DND-41 (cell line): ENCODE measurements at regions not wholly inside any gene's neighbourhood (a gene's known extent, or its start where the extent isn't known, plus 50 kb on each side); places are given as distances from the start of the nearest gene placed in this dataset.

ENCODE experiments used
- ATAC-seq: fragments of 200-7000 bp; cut with Tn5 transposase; 3 replicates; pipeline ENCODE4 v1.9.1; 2021; ENCODE audit warnings: low read depth; ENCODE audit not compliant: insufficient read depth
- DNase-seq: peaks from one replicate; pipeline ENCODE4 v3.0.0-alpha.2; 2020
- H2AFZ ChIP-seq: 2 replicates; pipeline ENCODE4 v1.6.0; 2012; ENCODE audit warnings: low read depth, low read length
- H3K27ac ChIP-seq: 2 replicates; pipeline ENCODE4 v1.5.1; 2012; ENCODE audit warnings: low read length, inconsistent platforms
- H3K27me3 ChIP-seq: fragments of 200-600 bp; sonication (generic); 2 replicates; pipeline ENCODE4 v1.6.0; 2012; ENCODE audit warnings: low read length, mild to moderate bottlenecking, inconsistent platforms; ENCODE audit not compliant: insufficient read depth, poor library complexity
- H3K36me3 ChIP-seq: 2 replicates; pipeline ENCODE4 v1.5.1; 2012; ENCODE audit warnings: low read length, inconsistent platforms; ENCODE audit not compliant: insufficient read depth
- H3K4me1 ChIP-seq: 2 replicates; pipeline ENCODE4 v1.5.1; 2012; ENCODE audit warnings: mild to moderate bottlenecking, low read length; ENCODE audit not compliant: insufficient read depth
- H3K4me2 ChIP-seq: 2 replicates; pipeline ENCODE4 v1.6.0; 2012; ENCODE audit warnings: mild to moderate bottlenecking, moderate library complexity, low read length, inconsistent platforms; ENCODE audit not compliant: insufficient read depth
- H3K4me3 ChIP-seq, 2 experiments: fragments of 200-600 bp in 1 of 2; shearing (Covaris generic) in 1 of 2; 2 replicates each; pipeline ENCODE4 v1.5.1; 2012 to 2016; ENCODE audit warnings: inconsistent platforms in 2 of 2, low read length in 2 of 2, mild to moderate bottlenecking in 2 of 2, low read depth in 1 of 2, moderate library complexity in 1 of 2
- H3K79me2 ChIP-seq: 2 replicates; pipeline ENCODE4 v1.6.0; 2012; ENCODE audit warnings: low read length, inconsistent platforms; ENCODE audit not compliant: insufficient read depth
- H3K9ac ChIP-seq: 2 replicates; pipeline ENCODE4 v1.6.0; 2012; ENCODE audit warnings: low read depth, mild to moderate bottlenecking, inconsistent platforms, low read length, moderate library complexity
- H3K9me3 ChIP-seq: 2 replicates; pipeline ENCODE4 v1.5.1; 2012; ENCODE audit warnings: low read length, moderate library complexity, mild to moderate bottlenecking, inconsistent platforms; ENCODE audit not compliant: insufficient read depth, severe bottlenecking
- H4K20me1 ChIP-seq: 2 replicates; pipeline ENCODE4 v1.6.0; 2012; ENCODE audit warnings: low read length; ENCODE audit not compliant: insufficient read depth
- CTCF ChIP-seq: IDR thresholded peaks from 2 replicates; pipeline ENCODE4 v1.5.1; 2012; ENCODE audit warnings: borderline replicate concordance, low read length, moderate library complexity, mild to moderate bottlenecking; ENCODE audit not compliant: poor library complexity, severe bottlenecking; ENCODE audit errors: extremely low read depth
- EZH2 ChIP-seq: IDR thresholded peaks from 3 replicates; pipeline ENCODE4 v1.6.1; 2012; ENCODE audit warnings: borderline replicate concordance, low read depth, mild to moderate bottlenecking, moderate library complexity, low read length, inconsistent platforms; ENCODE audit not compliant: severe bottlenecking

GRCh38 chr15:46556559-46557379 lies 921.9 kb downstream of the SQOR start:
- H3K27me3 ChIP-seq, result no peaks in the 10 kb centered on the region
- H3K4me1 ChIP-seq, result no peaks in the 10 kb centered on the region
- no peaks in the 10 kb centered on the region for H3K36me3 ChIP-seq
- no peak overlapping the region for H3K9ac ChIP-seq
- H2AFZ ChIP-seq, result no peak overlapping the region
- no peaks in the 10 kb centered on the region for H3K79me2 ChIP-seq
- TF ChIP-seq CTCF (no peak), EZH2 (no peak)
- H4K20me1 ChIP-seq, result no peaks in the 10 kb centered on the region
- no peak for ATAC-seq
- H3K4me3 ChIP-seq, result no peak overlapping the region
- DNase-seq, result no peak
- H3K27ac ChIP-seq, result no peak overlapping the region
- no peak overlapping the region for H3K4me2 ChIP-seq
- no peaks in the 10 kb centered on the region for H3K9me3 ChIP-seq

- Histone ChIP-seq H3K9ac (no peak overlapping the region), H3K4me3 (no peak overlapping the region), H3K36me3 (no peaks in the 10 kb centered on the region), H3K4me1 (no peaks in the 10 kb centered on the region), H3K27ac (no peak overlapping the region), H4K20me1 (no peaks in the 10 kb centered on the region), H2AFZ (no peak overlapping the region), H3K79me2 (no peaks in the 10 kb centered on the region), H3K27me3 (no peaks in the 10 kb centered on the region), H3K4me2 (no peak overlapping the region), H3K9me3 (no peaks in the 10 kb centered on the region)
- DNase-seq, result no peak
- no peak for ATAC-seq
- TF ChIP-seq EZH2 (no peak), CTCF (no peak)
These were observed 933.1 kb downstream of the SQOR start for GRCh38 chr15:46567968-46568367.

- ATAC-seq (no peak), DNase-seq (no peak)
- H3K9ac ChIP-seq, result no peak overlapping the region
- H3K27ac ChIP-seq, result no peak overlapping the region
- H3K9me3 ChIP-seq, result no peaks in the 10 kb centered on the region
- no peaks in the 10 kb centered on the region for H3K79me2 ChIP-seq
- H3K4me3 ChIP-seq, result no peak overlapping the region
- no peaks in the 10 kb centered on the region for H4K20me1 ChIP-seq
- no peaks in the 10 kb centered on the region for H3K36me3 ChIP-seq
- no peak overlapping the region for H2AFZ ChIP-seq
- no peaks in the 10 kb centered on the region for H3K4me1 ChIP-seq
- H3K4me2 ChIP-seq, result no peak overlapping the region
- H3K27me3 ChIP-seq, result no peaks in the 10 kb centered on the region
- no peak for TF ChIP-seq EZH2
- TF ChIP-seq CTCF, result no peak
These were observed 935.0 kb downstream of the SQOR start for GRCh38 chr15:46569781-46570180.
